Kidney (tissue), 13 donors: ENCODE measurements at regions not wholly inside any gene's neighbourhood (a gene's known extent, or its start where the extent isn't known, plus 50 kb on each side); places are given as distances from the start of the nearest gene placed in this dataset.

Experiments
- DNase-seq, 5 donors: peaks; one replicate each; pipeline ENCODE4 v3.0.0-alpha.2; 2013 to 2020
- FAIRE-seq: peaks from 2 replicates; lab custom pipeline; 2012; peaks lifted over from hg19 to GRCh38; lab: Jason Lieb, UNC
- H3K27ac ChIP-seq, 2 donors: one replicate each; pipeline ENCODE4 v1.7.0; 2013; ENCODE audit warnings: low read depth in 2 of 2, low read length in 2 of 2, inconsistent platforms in 1 of 2
- H3K27me3 ChIP-seq: one replicate; pipeline ENCODE4 v1.7.1; 2013; ENCODE audit warnings: low read length, inconsistent platforms; ENCODE audit not compliant: control insufficient read depth, insufficient read depth
- H3K36me3 ChIP-seq, 3 donors: one replicate each; pipeline versions ENCODE4 v1.7.0 to v1.7.1; 2013; ENCODE audit warnings: low read length in 3 of 3, control low read depth in 1 of 3, inconsistent platforms in 1 of 3; ENCODE audit not compliant: insufficient read depth in 3 of 3, control insufficient read depth in 2 of 3
- H3K4me1 ChIP-seq, 3 donors: one replicate each; pipeline versions ENCODE4 v1.7.0 to v1.7.1; 2013; ENCODE audit warnings: low read length in 3 of 3, inconsistent platforms in 1 of 3, low read depth in 1 of 3; ENCODE audit not compliant: control insufficient read depth in 2 of 3, insufficient read depth in 2 of 3
- H3K4me3 ChIP-seq, 3 donors: one replicate each; pipeline versions ENCODE4 v1.7.0 to v1.8.1; 2013; ENCODE audit warnings: low read length in 3 of 3, control low read depth in 1 of 3, inconsistent platforms in 1 of 3
- H3K9ac ChIP-seq, 3 donors: one replicate each; pipeline versions ENCODE4 v1.7.0 to v1.7.1; 2013; ENCODE audit warnings: low read length in 3 of 3, control low read depth in 1 of 3, inconsistent platforms in 1 of 3
- H3K9me3 ChIP-seq, 3 donors: one replicate each; pipeline versions ENCODE4 v1.7.0 to v1.7.1; 2013; ENCODE audit warnings: low read length in 3 of 3, control low read depth in 1 of 3, inconsistent platforms in 1 of 3; ENCODE audit not compliant: control insufficient read depth in 2 of 3, insufficient read depth in 1 of 3
- CTCF ChIP-seq: IDR thresholded peaks from 3 replicates; pipeline ENCODE4 v1.5.1; 2012; ENCODE audit warnings: mild to moderate bottlenecking, moderate library complexity, borderline replicate concordance; ENCODE audit not compliant: insufficient read depth; ENCODE audit errors: extremely low read depth
- intact Hi-C: fragments of 100-400 bp; cut with DNase I; formaldehyde crosslinking; loops from one replicate; pipeline ENCODE4 v1.11.1; 2022
- donor health status: control.
- donor health status: control.
- donor health status: control.
- donor health status: control.
- donor health status: control.
- donor health status: DM: yes; HTN: yes; CAD: no.
- donor health status: Normal renal cell carcinoma (clear cell type).

- FAIRE-seq (no peak), DNase-seq (peak in 1 of 5 donors; percentile 48)
- intact Hi-C loops = no loop called here
- no peaks in the 10 kb centered on the region for H3K36me3 ChIP-seq
- no peaks in the 10 kb centered on the region for H3K9me3 ChIP-seq
- no peak overlapping the region for H3K4me3 ChIP-seq
- H3K4me1 ChIP-seq = no peaks in the 10 kb centered on the region
- no peak overlapping the region for H3K9ac ChIP-seq
- peak overlapping the region in 1 of 2 donors; percentile 3 for H3K27ac ChIP-seq
- TF ChIP-seq CTCF = no peak
- H3K27me3 ChIP-seq = no peaks in the 10 kb centered on the region
Measured at GRCh38 chr11:114796954-114797721, 118.8 kb downstream of the NXPE2 start.

GRCh38 chr11:114799476-114799875 lies 121.1 kb downstream of the NXPE2 start:
- H3K27ac ChIP-seq = no peak overlapping the region
- no peaks in the 10 kb centered on the region for H3K36me3 ChIP-seq
- no peak overlapping the region for H3K9ac ChIP-seq
- no peaks in the 10 kb centered on the region for H3K27me3 ChIP-seq
- intact Hi-C loops = no loop called here
- FAIRE-seq (no peak), DNase-seq (peak in 1 of 5 donors; percentile 28)
- H3K4me1 ChIP-seq = no peaks in the 10 kb centered on the region
- TF ChIP-seq CTCF = no peak
- no peak overlapping the region for H3K4me3 ChIP-seq
- no peaks in the 10 kb centered on the region for H3K9me3 ChIP-seq

GRCh38 chr11:114801773-114802172 lies 123.4 kb downstream of the NXPE2 start:
- no peak overlapping the region for H3K9ac ChIP-seq
- no peak for DNase-seq
- no peak for TF ChIP-seq CTCF
- no peaks in the 10 kb centered on the region for H3K36me3 ChIP-seq
- no peak for FAIRE-seq
- no peaks in the 10 kb centered on the region for H3K27me3 ChIP-seq
- no peaks in the 10 kb centered on the region for H3K4me1 ChIP-seq
- intact Hi-C loops = no loop called here
- H3K9me3 ChIP-seq = no peaks in the 10 kb centered on the region
- H3K27ac ChIP-seq = no peak overlapping the region
- no peak overlapping the region for H3K4me3 ChIP-seq
